GM19328 (cell line): ENCODE measurements at regions not wholly inside any gene's neighbourhood (a gene's known extent, or its start where the extent isn't known, plus 50 kb on each side); places are given as distances from the start of the nearest gene placed in this dataset.
"Not testable (repeated sequence)": the region's sequence is repeated elsewhere in the genome, so short reads cannot be mapped to it uniquely, and the experiment has no call there.

Source experiments
- ATAC-seq: cut with Tn5 transposase; IDR thresholded peaks from one replicate; pipeline ENCODE4 v1.9.1; 2021; ENCODE audit warnings: mild to moderate bottlenecking, moderate library complexity; ENCODE audit not compliant: unreplicated experiment

GRCh38 chr4:126604268-126604867 lies 1028.4 kb upstream of the INTU start:
- ATAC-seq, result peak; percentile 72

DNA sequence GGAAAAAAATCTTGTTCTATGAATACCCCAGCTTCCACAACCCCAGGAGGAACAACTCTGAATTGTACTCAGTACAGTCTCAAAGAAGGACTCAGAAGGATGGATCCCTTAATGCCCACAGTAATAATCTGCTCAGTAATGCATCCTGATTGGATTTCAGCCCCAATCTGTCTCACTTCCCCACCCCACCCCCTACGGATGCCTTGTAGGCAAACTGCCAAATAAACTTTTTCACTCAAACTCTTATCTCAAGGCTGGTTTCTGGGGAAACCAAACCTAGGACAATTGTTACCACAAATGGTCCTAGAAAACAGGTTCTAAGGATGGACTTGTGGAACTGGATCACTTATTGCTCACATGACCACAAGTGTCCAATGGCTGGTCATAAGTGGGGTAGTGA lies 1021.8 kb upstream of the INTU start:
- no peak for ATAC-seq

- ATAC-seq, result no peak
Measured at GRCh38 chr4:126611900-126612299, 1020.9 kb upstream of the INTU start.

GRCh38 chr4:126614356-126614855 lies 1018.4 kb upstream of the INTU start:
- no peak for ATAC-seq

DNA sequence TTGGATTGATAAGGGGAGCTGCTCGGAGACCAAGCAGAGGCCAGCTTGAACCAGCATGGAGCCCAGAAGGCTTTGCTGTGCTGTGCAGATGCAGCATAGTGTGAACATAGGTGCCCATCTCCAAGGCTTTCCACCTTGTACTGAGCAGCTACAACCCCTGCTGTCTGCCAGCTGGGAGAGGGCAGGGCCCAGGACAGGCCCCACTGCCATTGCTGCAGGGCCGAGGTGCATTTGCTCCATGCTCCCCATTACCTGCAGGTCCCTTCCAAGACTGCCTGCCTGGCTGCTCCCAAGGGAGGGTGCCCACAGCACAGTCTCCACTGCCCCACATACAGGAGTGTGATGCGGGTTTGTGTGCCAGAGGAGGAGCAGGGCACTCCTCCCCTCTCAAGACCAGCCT lies 1016.0 kb upstream of the INTU start:
- no peak for ATAC-seq

DNA sequence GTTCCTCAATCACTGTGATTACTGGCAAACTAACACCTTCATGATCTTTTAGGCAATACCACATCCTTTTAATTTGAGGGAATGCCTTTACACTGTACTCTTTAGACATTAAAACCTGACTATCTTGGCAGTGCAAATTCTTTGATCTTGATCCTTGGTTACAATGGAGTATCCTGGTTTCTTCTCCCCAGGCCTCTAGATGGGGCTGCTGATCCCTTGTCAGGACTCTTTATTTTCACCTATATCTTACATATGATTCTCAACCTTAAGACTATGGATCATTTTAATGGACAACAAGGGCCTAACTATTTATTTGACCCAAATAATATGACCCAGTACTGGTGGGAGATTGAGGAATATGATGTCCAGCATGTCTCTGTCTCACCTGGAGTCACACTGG lies 1005.5 kb upstream of the INTU start:
- ATAC-seq, result no peak

DNA sequence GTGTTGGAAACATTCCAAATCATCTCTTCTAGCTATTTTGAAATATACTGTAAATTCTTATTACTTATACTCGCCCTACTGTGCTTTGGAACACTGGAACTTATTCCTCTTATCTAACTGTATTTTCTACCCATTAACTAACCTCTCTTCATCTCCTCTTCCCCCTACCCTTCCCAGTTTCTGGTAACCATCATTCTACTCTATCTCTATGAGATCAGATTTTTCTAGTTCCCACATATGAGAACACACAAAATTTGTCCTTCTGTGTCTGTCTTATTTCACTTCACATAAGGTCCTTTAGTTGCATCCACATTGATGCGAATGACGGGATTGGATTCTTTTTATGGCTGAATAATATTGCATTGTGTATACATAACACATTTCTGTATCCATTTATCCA lies 1003.8 kb upstream of the INTU start:
- ATAC-seq, result no peak

- no peak for ATAC-seq
Measured at GRCh38 chr4:126630230-126630629, 1002.5 kb upstream of the INTU start.

GRCh38 chr4:126633306-126633705 lies 999.5 kb upstream of the INTU start:
- no peak for ATAC-seq

GRCh38 chr4:126637706-126638105 lies 995.1 kb upstream of the INTU start:
- no peak for ATAC-seq

GRCh38 chr4:126647320-126647719 lies 985.4 kb upstream of the INTU start:
- no peak for ATAC-seq

GRCh38 chr4:126647756-126648397 lies 984.9 kb upstream of the INTU start:
- no peak for ATAC-seq

GRCh38 chr4:126658411-126658810 lies 974.3 kb upstream of the INTU start:
- no peak for ATAC-seq

DNA sequence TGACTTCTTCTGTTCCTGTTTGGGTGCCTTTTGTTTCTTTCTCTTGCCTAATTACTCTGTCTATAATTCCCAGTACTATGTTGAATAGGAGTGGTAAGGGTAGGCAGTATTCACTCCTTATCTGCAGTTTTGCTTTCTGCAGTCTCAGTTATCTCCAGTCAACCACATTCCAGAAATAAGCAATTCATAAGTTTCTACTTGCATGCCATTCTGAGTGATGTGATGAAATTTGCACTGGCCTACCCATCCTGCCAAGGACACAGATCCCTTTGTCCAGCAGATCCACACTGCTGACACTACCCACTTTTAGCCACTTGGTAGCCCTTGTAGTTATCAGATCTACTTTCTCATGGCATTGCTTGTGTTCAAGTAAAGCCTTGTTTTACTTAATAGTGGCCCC lies 971.6 kb upstream of the INTU start:
- no peak for ATAC-seq

DNA sequence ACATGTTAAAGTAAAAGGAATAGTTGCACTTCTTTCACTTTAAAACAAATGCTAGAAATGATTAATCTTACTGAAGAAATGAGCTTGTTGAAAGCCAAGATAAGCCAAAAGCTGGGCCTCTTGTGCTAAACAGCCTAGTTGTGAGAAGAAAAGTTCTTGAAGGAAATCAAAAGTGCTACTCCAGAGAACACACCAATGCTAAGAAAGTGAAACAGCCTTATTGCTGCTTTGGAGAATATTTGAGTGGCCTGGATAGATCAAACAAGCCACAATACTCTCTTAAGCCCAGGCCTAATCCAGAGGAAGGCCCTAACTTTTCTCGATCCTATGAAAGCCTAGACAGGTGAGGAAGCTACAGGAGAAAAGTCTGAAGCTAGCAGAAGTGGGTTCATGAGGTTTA lies 967.9 kb upstream of the INTU start:
- ATAC-seq, result no peak

GRCh38 chr4:126670038-126670437 lies 962.7 kb upstream of the INTU start:
- ATAC-seq, result not testable (repeated sequence)

DNA sequence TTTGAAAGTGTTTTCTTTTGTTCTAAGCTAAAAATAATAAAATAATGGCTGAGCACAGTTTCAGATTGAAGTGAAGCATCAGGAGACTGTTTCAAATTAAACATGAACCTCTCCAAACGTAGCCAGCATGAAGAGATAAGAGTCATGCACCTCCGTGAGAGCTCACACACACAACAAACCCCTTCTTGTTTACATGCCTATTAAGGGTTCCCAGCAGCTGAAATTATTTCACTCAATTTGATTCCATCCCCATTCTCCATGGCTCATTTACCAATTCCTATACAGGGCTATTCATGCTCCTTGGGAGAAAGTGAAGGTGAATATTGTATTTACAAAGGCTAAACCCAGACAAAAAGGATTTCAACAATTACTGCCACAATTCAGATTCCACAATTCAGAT lies 954.1 kb upstream of the INTU start:
- ATAC-seq, result no peak

- ATAC-seq, result no peak
Measured at GRCh38 chr4:126679303-126679702, 953.5 kb upstream of the INTU start.

GRCh38 chr4:126682250-126682649 lies 950.5 kb upstream of the INTU start:
- no peak for ATAC-seq

DNA sequence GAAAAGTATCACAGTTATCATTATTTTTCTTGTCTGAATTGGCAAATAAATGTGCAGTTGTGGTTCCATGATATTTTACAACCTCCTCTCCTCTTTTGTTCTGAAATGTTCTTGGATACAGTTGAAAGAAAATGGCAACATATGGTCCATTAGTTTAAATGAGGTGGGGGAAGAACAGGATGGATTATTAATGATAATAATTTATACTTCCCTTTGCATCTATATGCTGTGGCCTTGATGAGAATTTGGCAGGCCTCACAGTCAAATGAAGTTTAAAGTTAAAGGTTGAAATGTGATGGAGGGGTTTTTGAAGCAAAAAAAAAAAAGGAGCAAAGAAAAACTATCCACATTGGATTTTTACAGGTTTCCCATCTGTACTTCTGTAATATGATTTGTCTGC lies 946.3 kb upstream of the INTU start:
- no peak for ATAC-seq

DNA sequence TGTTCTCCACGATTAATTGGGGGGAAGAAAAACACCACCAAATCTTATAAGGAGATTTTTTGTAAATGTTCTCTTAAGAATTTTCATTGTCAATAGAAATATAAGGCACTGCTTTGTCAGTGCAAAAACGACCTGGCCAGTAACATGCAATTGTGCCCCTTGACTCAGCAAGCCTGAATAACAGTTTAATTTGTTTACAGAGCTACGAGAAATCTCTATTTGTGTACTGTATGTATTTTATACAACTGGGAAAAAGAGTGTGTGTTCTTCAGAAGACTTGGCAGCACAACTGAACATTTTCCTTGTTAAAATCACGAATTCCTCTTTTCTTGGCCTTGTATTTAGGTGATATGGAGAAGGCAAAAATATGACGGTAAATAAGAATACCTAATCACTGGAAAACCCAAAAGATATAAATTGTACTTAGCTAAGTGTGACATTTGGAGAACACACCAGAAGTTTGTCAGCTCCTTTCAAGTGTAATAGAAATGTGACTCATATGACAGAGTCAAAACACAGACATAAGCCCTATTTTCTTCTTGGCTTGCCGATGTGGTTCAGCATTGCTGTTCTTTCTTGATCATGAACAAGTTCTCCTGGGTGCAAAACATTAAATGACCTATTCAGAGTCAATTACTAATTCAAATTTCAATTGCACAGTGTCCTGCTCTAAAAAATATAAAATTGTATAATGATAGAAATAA lies 945.0 kb upstream of the INTU start:
- ATAC-seq, result no peak

- no peak for ATAC-seq
Measured at GRCh38 chr4:126691797-126692196, 941.0 kb upstream of the INTU start.
